EH (cell line): ENCODE measurements at regions not wholly inside any gene's neighbourhood (a gene's known extent, or its start where the extent isn't known, plus 50 kb on each side); places are given as distances from the start of the nearest gene placed in this dataset.
"Not testable (repeated sequence)": the region's sequence is repeated elsewhere in the genome, so short reads cannot be mapped to it uniquely, and the experiment has no call there.

Source experiments
- DNase-seq: peaks from one replicate; pipeline ENCODE4 v3.0.0-alpha.2; 2015; ENCODE audit warnings: low read depth

DNA sequence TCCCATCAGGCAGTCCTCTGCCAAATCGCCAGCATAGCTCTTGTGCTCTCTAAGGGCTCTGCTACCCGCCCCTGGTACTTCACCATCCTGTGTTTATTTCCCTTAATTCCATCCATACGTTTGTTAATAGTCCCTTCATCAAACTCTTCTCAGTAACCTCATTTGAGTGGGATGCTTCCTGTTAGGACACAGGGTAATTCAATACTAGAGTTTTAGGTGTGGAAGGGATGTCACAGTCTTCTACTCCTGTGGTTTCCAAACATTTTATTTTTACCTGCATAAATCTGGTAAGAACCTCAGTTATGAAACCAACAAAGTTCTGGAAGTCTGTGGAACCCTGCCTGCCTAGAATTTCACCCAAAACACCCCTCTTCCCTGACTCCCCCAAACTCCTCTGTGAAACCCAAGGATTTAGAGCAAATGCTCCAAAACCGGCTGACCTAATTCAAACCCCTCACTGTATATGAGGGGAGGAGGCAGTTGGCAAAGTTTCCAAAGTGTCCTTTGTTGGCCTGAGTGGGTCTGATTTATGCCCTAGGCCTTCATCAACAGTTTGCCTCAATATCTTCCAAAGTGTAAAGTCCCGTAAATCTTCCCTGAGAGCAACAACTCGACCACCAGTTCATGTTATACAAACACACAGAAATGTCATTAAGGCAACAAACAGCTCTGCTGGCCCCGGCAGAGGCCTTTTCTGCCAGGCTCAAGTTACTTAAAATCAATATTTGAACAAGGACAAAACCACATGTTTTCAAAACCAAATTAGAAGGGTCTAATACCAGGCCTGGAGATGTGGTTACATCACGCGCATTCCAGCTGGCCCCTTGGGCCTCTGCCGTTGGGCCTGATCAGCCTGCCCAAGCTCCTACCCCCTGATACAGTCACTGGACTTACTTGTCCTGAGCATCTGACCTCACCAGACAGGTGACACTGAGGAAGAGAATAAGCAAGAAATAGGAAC is 82.4 kb upstream of the FGGY start:
- no peak for DNase-seq

DNA sequence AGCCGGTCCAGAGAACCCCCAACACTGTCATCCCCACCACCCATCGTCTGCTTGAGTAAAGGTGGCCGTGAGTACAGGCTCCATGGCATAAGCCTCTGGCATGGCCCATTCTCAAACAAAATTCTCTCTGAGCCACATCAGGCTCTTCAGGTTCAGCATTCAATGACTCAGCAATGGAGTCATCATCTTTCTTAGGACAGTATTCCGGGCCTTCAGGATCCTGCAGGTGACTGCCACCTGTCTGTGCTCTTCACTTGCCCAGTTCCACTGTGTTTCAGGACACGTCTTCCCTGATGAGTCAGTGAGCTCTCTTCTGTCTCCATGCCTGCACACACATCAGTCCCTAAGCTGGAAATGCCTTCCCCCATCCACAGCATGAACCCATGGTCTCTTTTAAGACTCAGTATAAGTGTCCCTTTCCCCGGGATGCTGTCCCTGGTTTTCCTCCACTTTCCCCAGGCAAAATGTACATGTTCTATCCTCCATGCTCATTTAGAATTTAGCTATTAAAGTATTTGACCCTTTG is 81.1 kb upstream of the FGGY start:
- no peak for DNase-seq

DNA sequence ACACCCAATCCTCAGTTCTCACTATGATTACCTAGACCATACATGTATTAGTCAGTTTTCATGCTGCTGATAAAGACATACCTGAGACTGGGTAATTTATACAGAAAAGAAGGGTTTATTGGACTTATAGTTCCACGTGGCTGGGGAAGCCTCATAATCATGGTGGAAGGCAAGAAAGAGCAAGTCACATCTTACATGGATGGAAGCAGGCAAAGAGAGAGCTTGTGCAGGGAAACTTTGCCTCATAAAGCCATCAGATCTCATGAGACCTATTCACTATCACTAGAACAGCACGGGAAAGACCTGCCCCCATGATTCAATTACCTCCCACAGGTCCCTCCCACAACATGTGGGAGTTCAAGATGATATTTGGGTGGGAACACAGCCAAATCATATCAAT is 79.5 kb upstream of the FGGY start:
- DNase-seq: not testable (repeated sequence)

DNA sequence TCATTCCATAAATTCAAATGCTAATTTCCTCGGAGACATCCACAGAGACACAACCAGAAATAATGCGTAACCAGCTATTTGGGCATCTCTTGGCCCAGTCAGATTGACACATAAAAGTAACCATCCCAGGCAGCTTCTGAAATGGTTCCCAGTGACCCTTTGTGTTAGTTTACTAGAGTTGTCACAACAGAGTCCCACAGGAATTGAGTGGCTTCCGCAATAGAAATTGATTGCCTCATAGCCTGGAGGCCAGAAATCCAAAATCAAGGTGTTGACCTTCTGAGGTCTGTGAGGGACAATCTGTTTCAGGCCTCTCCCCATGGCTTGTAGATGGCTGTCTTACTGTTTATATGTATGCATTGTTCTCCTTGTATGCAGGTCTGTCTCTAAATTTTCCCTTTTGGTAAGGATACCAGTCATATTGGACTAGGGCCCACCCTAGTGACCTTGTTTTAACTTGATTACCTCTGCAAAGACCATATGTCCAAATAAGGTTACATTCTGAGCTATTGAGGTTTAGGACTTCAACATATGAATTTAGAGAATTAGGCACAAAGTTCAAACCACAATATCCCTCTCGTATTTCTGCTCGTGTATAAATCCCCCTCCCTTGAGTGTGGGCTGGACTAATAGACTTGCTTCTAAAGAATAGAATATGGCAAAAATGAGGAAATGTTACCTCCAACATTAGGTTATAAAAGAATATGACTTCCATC is 78.2 kb upstream of the FGGY start:
- DNase-seq: peak; percentile 22

DNA sequence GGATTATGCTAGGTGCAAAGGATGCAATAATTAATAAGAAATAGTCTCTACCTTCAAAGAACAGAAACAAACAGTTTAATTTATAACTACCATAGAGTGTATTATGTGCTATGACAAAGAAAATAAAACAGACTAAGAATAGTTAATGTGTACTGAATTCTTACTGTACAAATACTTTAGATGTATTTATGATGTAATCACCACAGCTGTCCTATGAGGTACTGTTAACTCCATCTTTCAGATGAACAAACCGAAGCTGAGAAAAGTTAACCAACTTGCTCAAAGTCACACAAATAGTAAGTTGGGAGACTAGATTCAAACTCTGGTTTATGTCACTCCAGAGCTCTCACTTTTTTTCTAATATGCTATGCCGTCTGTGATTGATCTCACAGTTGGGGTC is 77.0 kb upstream of the FGGY start:
- no peak for DNase-seq

DNA sequence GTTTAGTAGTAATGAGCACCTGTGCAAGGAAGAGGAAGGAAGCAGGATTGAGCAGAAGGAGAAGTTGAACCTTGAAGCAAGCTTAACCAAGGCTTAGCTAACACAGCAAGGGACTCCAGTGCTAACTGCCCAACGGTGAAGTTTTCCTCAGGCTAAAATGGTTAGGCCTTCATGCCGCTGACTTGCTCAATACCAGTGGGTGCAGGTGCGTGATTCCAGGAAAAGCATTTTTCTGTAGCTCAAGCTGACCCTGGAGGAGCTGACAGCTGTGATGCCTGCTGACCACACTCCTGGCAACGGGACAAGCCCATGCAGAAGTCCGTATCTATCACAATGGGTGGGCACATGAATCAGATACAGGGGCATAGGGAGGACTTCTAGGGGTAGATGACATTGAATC is 76.5 kb upstream of the FGGY start:
- DNase-seq: no peak

DNA sequence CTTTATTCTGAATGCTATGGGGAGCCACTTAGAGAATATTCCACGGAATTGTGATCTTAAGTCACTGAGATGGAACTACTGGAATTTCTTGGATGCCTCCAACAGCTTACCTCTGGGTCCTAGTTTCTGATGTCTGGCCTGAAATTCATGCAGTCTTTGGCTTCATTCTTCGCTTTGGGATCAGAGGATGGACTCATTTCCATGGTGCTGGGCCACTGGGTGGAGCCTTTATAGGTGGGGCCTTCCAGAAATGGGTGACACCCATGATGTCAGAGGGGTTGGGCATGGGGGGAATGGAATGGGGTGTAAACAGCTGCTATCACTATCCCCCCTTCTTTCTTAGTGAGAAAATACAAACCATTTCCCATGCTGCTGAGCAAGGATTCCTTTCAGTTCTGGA is 73.7 kb upstream of the FGGY start:
- peak; percentile 6 for DNase-seq

DNA sequence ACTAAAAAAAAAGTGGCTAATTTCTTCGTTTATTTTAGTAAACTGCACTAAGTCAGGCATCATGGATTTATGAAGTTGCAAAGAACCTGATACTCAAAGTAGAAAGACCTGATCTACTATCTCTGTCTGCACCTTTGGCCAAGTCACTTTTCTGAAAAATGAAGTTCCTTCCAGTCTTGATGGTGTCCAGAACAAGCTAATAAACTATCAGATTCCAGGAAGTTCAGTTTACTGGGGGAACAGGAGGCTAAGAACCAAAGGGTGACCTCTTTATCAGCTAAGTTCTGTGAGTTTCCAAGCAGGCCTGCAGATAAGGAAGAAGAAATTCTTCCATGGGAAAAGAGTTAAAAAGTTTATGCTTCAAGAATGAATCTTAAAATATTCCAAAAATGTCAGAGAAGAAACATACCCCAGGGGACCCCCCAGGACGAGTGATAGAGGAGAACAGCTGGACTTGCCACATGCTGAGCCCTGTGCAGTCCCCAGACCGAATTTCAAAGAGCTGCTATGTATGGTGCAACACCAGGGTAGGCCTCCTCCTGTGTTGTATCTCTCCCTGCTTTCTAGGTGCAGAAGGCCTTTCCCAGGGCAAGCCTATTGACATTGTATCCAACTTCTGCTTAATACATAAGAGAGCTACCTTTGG is 72.8 kb upstream of the FGGY start:
- peak; percentile 26 for DNase-seq

DNA sequence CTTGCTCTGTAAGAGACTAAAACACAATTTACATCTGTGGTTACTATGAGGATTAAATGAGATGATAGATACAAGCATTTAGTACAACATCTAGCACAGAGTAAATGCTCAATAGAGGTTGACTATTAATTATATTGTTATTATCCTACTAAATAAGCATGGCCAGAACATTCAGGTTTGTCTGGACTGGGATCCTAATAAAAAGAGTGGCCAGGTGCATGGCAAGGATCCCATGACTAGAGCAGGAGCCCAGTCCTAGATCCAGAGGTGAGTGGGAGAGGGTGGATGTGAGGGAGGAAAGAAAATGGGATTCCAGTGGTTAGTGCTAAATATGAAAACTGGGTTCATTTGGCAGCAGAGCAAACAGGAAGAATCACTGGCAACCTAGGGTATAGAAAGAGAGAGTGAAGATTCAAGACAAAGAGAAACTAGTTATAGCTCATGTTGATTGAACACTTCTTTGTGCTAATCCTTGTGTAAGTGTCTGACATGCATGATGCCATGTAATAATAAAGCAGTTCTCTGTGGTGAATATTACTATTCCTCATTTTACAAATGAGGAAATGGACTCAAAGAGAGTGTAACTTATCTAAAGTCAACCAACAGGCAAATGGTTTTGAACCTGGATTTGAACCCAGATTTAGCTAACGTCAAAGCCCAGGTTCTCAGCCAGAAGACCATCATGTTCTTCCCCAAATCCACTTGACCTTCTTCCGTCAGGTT is 71.1 kb upstream of the FGGY start:
- DNase-seq: no peak

DNA sequence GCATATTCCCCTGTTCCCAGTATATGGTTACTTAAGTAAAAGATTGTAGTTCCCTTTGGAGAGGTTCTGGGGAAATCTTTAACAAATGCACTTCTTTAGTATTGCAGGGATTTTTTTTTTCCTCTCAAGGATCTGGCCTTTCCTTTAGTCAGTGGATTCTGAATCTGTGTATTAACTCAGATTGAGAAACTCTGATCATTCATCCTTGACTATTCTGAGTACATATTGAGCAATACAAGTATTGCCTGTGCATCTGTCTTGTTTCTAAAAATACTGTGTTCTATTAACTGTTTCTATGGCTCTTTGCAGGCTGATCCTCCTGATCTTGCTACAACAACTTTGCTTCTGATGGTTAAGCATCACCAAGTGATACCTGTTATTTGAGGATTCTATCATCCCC is 67.8 kb upstream of the FGGY start:
- DNase-seq: no peak

DNA sequence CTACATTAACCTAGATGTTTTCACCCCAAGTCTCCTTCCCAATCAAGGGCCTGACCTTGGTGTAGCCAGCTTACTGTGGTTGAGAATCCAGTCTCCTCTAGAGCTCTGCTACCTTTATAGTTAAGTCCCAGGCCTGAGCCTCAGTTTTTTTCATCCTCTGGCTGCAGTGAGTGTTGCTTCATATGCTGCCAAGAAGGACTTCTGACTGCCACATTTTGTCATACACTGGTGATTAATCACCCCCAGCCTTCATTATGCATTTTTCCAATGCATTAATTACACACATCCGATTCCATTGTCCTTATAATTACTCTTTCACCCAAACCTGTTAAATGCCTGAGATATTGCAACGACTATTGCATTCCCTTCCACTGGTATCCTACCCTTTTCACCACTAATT is 66.3 kb upstream of the FGGY start:
- no peak for DNase-seq

DNA sequence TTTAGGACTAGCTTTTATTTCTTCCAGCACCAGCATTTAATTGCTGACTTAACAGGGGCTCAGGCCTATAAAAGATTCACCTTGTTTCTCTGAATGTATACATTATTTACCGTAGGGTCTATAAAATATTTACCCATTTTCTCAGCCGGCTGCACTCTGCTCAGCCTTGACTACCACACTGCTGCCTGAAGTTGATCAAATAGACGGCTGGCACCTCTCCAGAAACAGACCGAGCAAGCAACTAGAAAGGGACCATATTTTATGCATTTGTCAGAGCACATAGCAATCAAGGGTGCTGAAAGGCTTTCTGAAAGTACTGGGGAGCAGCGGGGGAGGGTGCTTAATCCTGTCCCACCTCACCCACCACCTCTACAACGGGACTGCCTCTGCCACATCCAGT is 64.7 kb upstream of the FGGY start:
- no peak for DNase-seq

DNA sequence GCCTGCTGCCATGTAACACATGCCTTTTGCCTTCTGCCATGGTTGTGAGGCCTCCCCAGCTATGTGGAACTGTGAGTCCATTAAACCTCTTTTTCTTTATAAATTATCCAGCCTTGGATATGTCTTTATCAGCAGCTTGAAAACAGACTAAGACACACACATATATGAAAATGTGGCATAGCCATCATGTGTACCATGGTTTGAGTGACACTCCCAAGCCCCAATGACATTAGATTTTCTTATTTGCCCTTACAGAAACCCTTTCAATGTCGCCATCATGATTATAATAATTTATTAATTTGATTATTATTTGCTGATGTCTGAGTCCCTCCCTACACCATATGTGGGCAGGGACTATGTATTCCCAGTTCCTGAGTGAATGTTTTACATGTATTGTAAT is 63.5 kb upstream of the FGGY start:
- no peak for DNase-seq

DNA sequence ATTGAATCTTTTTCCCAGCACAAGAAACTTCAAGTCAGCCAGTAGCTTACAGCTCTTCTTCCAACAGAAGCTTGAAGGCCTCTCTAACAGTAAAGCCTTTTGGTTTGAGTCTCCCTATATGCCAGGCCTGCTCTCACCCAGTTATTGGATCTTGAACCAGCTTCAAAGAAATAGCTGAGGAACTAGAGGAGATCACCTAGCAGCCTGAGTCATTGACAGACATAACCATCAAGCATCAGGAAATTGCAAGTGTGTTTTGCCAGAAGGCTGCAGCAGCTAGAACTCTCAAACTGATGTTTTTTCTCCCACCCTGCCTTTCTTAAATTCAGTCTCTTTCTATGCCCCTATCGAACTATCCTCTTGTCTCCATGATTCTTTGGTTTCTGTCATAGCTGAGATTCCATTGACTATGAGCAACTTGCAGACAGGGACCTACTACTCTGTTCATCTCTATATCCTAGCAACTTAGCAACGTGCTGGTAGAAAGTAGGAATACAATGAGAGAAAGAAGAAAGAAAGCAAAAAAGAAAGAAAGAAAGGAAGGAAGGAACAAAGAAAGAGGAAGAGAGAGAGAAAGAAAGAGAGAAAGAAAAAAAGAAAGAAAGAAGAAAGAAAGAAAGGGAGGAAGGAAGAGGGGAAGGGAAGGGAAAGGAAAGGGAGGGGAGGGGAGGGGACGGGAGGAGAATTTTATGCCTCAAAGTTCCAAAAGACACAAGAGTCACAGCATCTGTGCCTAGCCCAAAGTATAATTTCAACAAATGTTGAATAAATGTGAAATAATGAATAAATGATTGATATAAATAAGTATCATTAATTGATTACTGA is 60.0 kb upstream of the FGGY start:
- no peak for DNase-seq

DNA sequence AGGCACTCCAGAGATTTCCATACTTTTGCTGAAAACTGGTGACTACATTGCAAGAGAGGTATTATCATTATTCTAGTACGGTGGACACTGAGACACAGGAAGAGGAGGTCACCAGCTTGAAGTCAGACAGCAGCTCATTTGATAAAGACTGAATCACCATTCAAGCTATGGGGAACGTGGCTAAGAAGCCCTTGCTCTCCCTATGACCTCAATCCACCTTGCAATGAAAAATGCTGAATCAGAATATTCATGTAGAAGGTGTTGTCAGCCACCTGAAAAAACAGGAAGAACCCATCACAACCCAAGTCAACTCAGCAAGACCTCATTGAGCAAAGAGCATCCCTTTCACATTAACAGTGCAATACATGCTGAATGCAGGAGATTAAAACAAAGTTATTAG is 59.0 kb upstream of the FGGY start:
- DNase-seq: no peak

DNA sequence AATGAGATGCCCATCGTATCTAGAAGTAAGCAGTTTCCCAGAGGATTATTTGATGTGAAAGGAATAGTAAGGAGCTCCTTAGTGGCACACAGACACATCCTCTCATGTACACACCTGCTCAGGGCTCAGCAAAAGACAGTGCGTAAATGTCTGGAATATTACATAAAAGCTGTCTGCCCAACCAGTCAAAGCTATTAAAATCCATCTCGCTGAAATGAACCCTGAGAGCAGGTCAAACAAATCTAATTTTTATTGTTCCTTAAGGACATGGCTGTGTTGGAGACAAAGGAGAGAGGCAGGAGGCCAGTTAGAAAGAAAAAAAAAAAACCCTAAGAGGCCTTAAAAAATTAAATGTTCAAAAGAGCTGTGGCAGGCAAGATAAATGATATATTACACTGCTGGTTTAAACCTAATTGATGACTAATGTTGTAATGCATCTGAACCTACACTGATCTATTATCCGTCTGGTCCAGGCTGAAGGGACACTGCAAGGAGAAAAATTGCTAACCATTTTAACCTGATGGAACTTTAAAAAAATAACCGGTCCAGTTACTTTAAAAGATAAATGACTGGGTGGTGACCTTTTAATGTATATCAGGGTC is 58.5 kb upstream of the FGGY start:
- DNase-seq: no peak

DNA sequence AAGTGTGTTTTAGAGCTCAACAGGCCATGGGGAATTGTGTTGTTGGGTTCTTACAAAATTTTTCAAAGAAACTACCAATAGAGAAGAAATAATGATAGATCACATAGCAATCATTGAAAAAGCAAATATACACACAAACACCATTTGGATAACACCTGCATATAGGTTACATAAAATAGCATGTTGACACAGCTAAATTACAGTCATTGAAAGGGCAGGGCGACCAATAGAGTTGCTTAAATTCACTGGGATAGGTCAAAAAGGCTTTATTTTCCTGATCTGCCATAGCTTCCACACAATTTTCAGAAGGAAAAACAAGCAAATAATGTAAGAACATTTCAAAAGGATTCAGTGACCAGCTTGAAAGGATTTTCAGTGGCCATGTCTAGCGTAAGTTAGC is 57.9 kb upstream of the FGGY start:
- no peak for DNase-seq

DNA sequence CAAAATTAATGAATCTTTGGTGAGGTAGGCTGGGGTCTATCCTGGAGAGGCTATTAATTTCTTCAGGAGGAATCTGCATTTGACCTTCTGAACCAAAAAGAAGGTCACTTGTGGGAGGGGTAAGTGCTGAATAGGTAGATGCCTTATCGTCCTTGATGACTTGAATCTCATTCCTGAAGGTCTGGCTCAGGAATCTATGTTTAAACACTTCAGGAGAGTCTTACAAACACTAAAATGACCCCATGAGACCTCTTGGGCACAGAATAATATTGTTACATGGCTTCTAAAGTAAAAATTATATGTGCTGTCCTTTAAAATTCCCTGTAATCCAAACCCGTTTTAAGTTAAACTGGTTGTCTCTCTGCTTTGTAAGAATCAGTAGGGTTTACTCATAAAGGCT is 55.0 kb upstream of the FGGY start:
- DNase-seq: no peak

DNA sequence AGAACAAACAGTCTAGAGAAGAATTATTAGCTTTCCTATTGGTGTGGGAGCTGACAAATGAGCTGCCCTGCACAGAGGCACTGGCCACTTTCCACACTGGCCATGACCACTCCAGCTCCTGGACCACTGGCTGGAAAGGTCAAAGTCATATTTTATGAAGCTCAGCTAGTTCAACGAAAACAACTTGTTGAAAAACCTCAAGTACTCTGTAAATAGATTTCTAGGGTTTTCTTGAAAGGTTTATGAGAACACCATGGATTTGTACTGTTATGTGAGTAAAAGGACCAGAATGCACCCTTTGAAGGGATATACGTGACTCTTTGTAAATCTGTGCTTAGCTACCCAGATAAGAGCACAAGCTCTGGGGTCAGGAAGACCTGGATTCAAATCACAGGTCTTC is 54.5 kb upstream of the FGGY start:
- no peak for DNase-seq

DNA sequence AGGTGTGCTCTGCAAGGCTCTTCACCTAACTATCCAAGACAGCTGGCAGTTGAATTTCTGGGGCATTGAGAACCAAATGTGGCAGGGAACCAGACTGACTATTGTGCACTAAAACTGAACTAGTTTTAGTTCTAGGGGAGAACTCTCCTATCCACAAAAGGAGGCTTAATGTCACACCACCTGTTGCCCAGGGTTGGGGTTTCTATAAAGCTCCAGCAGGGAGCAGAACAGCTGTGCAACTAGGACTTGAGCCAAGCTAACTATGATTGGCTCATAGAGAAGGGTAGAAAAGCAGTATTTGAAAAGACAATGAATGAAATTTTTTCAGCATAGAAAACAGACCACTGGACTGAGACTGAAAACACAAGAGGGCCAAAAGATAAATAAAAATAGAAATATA is 53.3 kb upstream of the FGGY start:
- no peak for DNase-seq

DNA sequence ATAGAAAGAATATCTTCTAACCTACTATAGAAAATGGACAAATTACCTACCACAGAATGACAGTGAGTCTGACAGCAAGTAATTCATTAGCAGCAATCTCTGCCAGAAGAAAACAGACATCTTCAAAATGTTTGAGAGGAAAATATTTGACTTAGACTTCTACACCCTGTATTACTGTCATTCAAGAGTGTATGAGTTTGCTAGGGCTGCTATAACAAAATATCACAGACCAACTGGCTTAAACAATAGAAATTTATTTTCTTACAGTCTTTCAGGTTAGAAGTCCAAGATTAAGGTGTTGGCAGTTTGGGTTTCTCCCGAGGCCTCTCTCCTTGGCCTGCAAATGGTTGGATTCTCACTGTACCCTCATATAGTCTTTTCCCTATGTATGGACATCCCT is 52.9 kb upstream of the FGGY start:
- no peak for DNase-seq
